ENCODE measurements at regions not wholly inside any gene's neighbourhood (a gene's known extent, or its start where the extent isn't known, plus 50 kb on each side); places are given as distances from the start of the nearest gene placed in this dataset.
"Not testable (repeated sequence)": the region's sequence is repeated elsewhere in the genome, so short reads cannot be mapped to it uniquely, and the experiment has no call there.

GRCh38 chr4:144862210-144862609 lies 216.3 kb downstream of the HHIP start:
- Mint-ChIP-seq H3K9me3 (peaks cover 17% of the 10 kb centered on the region), H3K4me1 (no peaks in the 10 kb centered on the region), H3K4me3 (no peak overlapping the region), H3K27me3 (no peaks in the 10 kb centered on the region), H3K27ac (no peak overlapping the region), H3K36me3 (ENCODE audit: low read depth) (no peaks in the 10 kb centered on the region)
- ChIA-PET CTCF (no interaction called here), POLR2A (no interaction called here)
- no peak for DNase-seq

- POLR2A ChIA-PET; DNase-seq; H3K36me3 Mint-ChIP-seq (ENCODE audit: low read depth); H3K27ac Mint-ChIP-seq; H3K4me3 Mint-ChIP-seq; H3K27me3 Mint-ChIP-seq; H3K4me1 Mint-ChIP-seq; CTCF ChIA-PET: not testable (repeated sequence)
- peaks cover 14% of the 10 kb centered on the region for H3K9me3 Mint-ChIP-seq
Measured at GRCh38 chr4:144864891-144865290, 218.9 kb downstream of the HHIP start.

GRCh38 chr4:144868309-144868708 lies 222.4 kb downstream of the HHIP start:
- Mint-ChIP-seq H3K4me1 (no peaks in the 10 kb centered on the region), H3K27me3 (no peaks in the 10 kb centered on the region), H3K4me3 (no peak overlapping the region), H3K36me3 (ENCODE audit: low read depth) (no peaks in the 10 kb centered on the region), H3K9me3 (peaks cover 12% of the 10 kb centered on the region), H3K27ac (no peak overlapping the region)
- DNase-seq, result no peak
- CTCF ChIA-PET, result no interaction called here
- POLR2A ChIA-PET, result no interaction called here

GRCh38 chr4:144872508-144873225 lies 225.3 kb downstream of the ANAPC10 start:
- no peak overlapping the region for H3K4me3 Mint-ChIP-seq
- DNase-seq, result no peak
- no peaks in the 10 kb centered on the region for H3K27me3 Mint-ChIP-seq
- H3K4me1 Mint-ChIP-seq, result no peaks in the 10 kb centered on the region
- ChIA-PET POLR2A (no interaction called here), CTCF (no interaction called here)
- no peaks in the 10 kb centered on the region for H3K36me3 Mint-ChIP-seq (ENCODE audit: low read depth)
- peaks cover 7% of the 10 kb centered on the region for H3K9me3 Mint-ChIP-seq
- H3K27ac Mint-ChIP-seq, result no peak overlapping the region

- Mint-ChIP-seq H3K4me1 (no peaks in the 10 kb centered on the region), H3K27ac (no peak overlapping the region), H3K9me3 (peaks cover 4% of the 10 kb centered on the region), H3K4me3 (no peak overlapping the region), H3K36me3 (ENCODE audit: low read depth) (no peaks in the 10 kb centered on the region), H3K27me3 (no peaks in the 10 kb centered on the region)
- no peak for DNase-seq
- ChIA-PET POLR2A (no interaction called here), CTCF (no interaction called here)
Measured at GRCh38 chr4:144873226-144873990, 224.6 kb downstream of the ANAPC10 start.

- no peak overlapping the region for H3K4me3 Mint-ChIP-seq
- H3K4me1 Mint-ChIP-seq, result no peaks in the 10 kb centered on the region
- no peak overlapping the region for H3K27ac Mint-ChIP-seq
- CTCF ChIA-PET, result no interaction called here
- peaks cover 3% of the 10 kb centered on the region for H3K9me3 Mint-ChIP-seq
- H3K27me3 Mint-ChIP-seq, result no peaks in the 10 kb centered on the region
- no peaks in the 10 kb centered on the region for H3K36me3 Mint-ChIP-seq (ENCODE audit: low read depth)
- no peak for DNase-seq
- POLR2A ChIA-PET, result no interaction called here
Measured at GRCh38 chr4:144894573-144894972, 203.4 kb downstream of the ANAPC10 start.

- Mint-ChIP-seq H3K27ac (no peak overlapping the region), H3K27me3 (no peaks in the 10 kb centered on the region), H3K36me3 (ENCODE audit: low read depth) (no peaks in the 10 kb centered on the region), H3K4me1 (no peaks in the 10 kb centered on the region), H3K9me3 (peaks cover 3% of the 10 kb centered on the region), H3K4me3 (no peak overlapping the region)
- ChIA-PET POLR2A (no interaction called here), CTCF (no interaction called here)
- DNase-seq, result no peak
Measured at GRCh38 chr4:144899393-144899792, 198.6 kb downstream of the ANAPC10 start.

GRCh38 chr4:144901141-144901540 lies 196.9 kb downstream of the ANAPC10 start:
- H3K27me3 Mint-ChIP-seq, result no peaks in the 10 kb centered on the region
- POLR2A ChIA-PET, result no interaction called here
- no peak overlapping the region for H3K4me3 Mint-ChIP-seq
- no peak overlapping the region for H3K27ac Mint-ChIP-seq
- CTCF ChIA-PET, result no interaction called here
- H3K36me3 Mint-ChIP-seq (ENCODE audit: low read depth), result no peaks in the 10 kb centered on the region
- DNase-seq, result no peak
- H3K9me3 Mint-ChIP-seq, result no peaks in the 10 kb centered on the region
- no peaks in the 10 kb centered on the region for H3K4me1 Mint-ChIP-seq

- Mint-ChIP-seq H3K27me3 (no peaks in the 10 kb centered on the region), H3K4me3 (no peak overlapping the region), H3K4me1 (no peaks in the 10 kb centered on the region), H3K27ac (no peak overlapping the region), H3K36me3 (ENCODE audit: low read depth) (no peaks in the 10 kb centered on the region), H3K9me3 (no peaks in the 10 kb centered on the region)
- POLR2A ChIA-PET, result no interaction called here
- no peak for DNase-seq
- CTCF ChIA-PET, result no interaction called here
Measured at GRCh38 chr4:144902614-144903013, 195.4 kb downstream of the ANAPC10 start.

- no peak overlapping the region for H3K4me3 Mint-ChIP-seq
- ChIA-PET CTCF (no interaction called here), POLR2A (no interaction called here)
- H3K27me3 Mint-ChIP-seq, result no peaks in the 10 kb centered on the region
- no peak overlapping the region for H3K27ac Mint-ChIP-seq
- no peak for DNase-seq
- H3K9me3 Mint-ChIP-seq, result no peaks in the 10 kb centered on the region
- H3K4me1 Mint-ChIP-seq, result no peaks in the 10 kb centered on the region
- H3K36me3 Mint-ChIP-seq (ENCODE audit: low read depth), result no peaks in the 10 kb centered on the region
Measured at GRCh38 chr4:144903953-144904711, 193.9 kb downstream of the ANAPC10 start.

GRCh38 chr4:144905286-144905685 lies 192.7 kb downstream of the ANAPC10 start:
- Mint-ChIP-seq H3K27me3 (no peaks in the 10 kb centered on the region), H3K4me1 (no peaks in the 10 kb centered on the region), H3K36me3 (ENCODE audit: low read depth) (no peaks in the 10 kb centered on the region), H3K27ac (no peak overlapping the region), H3K4me3 (no peak overlapping the region), H3K9me3 (no peaks in the 10 kb centered on the region)
- POLR2A ChIA-PET, result no interaction called here
- CTCF ChIA-PET, result no interaction called here
- DNase-seq, result no peak

GRCh38 chr4:144906181-144906925 lies 191.6 kb downstream of the ANAPC10 start:
- ChIA-PET POLR2A (no interaction called here), CTCF (no interaction called here)
- Mint-ChIP-seq H3K4me3 (no peak overlapping the region), H3K9me3 (no peaks in the 10 kb centered on the region), H3K36me3 (ENCODE audit: low read depth) (no peaks in the 10 kb centered on the region), H3K27ac (no peak overlapping the region), H3K27me3 (no peaks in the 10 kb centered on the region), H3K4me1 (no peaks in the 10 kb centered on the region)
- DNase-seq, result no peak

GRCh38 chr4:144910723-144911122 lies 187.3 kb downstream of the ANAPC10 start:
- no peaks in the 10 kb centered on the region for H3K36me3 Mint-ChIP-seq (ENCODE audit: low read depth)
- ChIA-PET POLR2A (no interaction called here), CTCF (interaction anchor here (0.5 kb wide), 1 partner anchor 608 kb away, joined by 3 read pairs; no protein-coding TSS in a partner anchor)
- H3K4me3 Mint-ChIP-seq, result no peak overlapping the region
- no peaks in the 10 kb centered on the region for H3K4me1 Mint-ChIP-seq
- DNase-seq, result no peak
- no peaks in the 10 kb centered on the region for H3K27me3 Mint-ChIP-seq
- peaks cover 2% of the 10 kb centered on the region for H3K9me3 Mint-ChIP-seq
- no peak overlapping the region for H3K27ac Mint-ChIP-seq
